MV-4-11 (cell line): ENCODE measurements at regions not wholly inside any gene's neighbourhood (a gene's known extent, or its start where the extent isn't known, plus 50 kb on each side); places are given as distances from the start of the nearest gene placed in this dataset.

Experiments used
- DNase-seq: peaks from one replicate; lab custom pipeline; 2025; lab: John Stamatoyannopoulos, UW

DNA sequence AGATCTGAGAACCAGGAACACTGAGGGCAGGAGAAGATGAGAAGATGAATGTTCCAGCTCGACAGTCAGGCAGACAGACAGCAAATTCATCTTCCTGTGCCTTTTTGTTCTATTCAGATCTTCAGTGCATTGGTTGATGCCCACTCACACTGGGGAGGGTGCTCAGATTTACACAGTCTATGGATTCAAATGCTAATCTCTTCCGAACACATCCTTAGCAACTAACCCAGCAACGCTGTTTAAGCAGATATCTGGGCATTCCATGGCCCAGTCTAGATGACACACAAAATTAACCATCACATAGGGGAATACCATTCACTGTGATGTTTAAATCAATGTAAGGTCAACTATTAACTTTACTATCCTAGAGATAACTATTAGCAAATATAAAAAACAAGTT lies 571.9 kb downstream of the NYAP2 start:
- no peak for DNase-seq

DNA sequence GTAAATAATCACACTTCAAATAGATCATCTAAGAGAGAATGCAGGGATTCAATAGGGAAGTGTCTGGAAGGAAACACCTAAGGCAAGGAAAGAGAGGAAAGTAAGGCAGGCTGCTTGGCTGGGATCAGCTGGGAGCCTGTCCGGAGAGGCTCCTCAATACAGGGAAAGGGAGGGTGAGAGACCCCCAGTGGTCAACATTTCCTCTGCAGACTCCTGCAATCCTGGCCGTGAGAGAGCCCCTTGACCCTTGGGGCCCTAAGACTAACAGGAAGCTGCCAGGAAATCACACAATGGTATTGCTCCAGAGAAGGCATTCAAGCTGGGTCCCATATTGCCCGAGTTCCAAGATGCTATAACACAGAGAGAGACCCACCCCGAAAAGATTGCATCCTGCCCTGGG lies 549.4 kb downstream of the NYAP2 start:
- DNase-seq: peak; percentile 6

DNA sequence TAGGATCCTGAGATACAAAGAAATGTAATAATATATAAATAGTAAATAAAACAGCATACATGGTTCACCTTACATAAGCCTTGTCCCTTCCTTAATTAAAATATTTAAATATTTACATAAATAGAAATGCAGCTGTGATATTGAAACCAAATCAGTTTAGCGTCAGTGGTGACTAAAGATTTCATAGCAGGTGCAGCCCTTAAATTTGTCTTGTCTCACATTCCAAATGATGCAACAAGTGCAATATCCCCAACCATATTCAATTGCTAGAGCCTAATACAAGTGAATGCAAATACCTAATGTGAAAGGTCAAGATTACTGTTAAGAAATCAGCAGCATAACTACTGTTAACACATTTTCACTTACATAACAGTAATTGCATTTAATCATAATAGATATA lies 539.5 kb downstream of the NYAP2 start:
- no peak for DNase-seq

DNA sequence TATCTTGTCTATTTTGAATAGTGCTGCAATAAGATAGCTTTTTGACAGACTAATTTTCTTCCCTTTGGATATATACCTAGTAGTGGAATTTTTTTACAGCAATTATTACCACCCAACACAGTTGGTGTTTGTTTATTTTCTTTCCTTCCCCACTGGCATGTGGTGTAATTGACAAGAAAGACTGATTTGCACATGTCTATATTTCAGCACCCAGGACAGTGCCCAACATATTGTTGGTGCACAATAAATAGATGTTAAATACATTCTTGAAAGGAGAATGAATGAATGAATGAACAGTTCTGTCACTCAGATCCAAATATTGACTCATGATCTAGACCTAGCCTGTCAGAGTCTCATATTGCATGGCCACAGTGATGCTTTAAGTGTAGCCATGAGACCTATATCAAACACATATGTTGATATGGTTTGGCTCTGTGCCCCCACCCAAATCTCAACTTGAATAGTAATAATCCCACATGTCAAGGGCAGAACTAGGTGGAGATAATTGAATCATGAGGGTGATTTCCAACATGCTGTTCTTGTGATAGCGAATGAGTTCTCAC lies 538.2 kb downstream of the NYAP2 start:
- no peak for DNase-seq

DNA sequence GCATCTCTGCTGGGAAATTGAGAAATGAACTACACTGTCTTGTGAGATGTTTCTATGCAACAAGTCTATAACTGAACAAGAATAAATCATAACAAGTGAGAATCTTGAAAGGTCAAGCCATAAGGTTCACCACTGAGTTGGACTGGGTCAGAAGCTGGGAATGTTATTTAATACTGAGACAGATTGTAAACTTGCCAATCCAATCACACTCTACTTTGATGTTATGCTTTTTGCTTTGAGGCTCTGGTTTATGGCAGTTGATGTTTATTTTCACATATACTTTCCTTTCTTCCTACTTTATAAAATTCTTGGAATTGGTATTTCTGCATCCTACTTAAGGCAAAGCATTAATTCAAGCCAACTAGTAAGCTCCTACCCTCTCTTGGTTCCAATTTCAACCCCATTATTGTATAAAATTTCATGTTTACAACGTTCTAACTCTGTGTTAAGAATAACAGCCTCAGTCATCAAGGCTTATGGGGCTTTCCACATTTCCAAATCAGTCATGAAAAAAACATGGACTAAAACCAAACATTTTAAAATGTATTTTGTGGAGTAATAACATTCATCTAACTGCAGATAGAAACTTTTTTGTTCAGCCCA lies 533.4 kb downstream of the NYAP2 start:
- no peak for DNase-seq

DNA sequence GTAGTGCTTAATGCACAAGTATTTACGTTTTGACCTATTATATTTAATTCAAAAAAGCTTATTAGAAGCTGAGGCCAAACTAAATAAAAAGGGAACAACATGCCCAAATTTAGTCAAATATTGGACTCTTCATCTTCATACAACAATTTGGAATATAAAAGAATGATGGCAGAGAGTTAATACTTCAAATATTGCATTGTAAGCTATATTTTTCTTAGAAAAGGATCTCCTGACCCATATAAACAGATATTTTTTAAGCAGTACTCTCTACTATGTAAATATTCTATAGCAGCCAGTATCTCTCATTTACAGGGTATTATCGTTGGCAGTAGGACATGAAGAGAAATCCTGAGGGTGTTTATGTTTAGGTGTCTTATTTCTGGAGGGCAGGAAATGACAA lies 531.2 kb downstream of the NYAP2 start:
- no peak for DNase-seq

DNA sequence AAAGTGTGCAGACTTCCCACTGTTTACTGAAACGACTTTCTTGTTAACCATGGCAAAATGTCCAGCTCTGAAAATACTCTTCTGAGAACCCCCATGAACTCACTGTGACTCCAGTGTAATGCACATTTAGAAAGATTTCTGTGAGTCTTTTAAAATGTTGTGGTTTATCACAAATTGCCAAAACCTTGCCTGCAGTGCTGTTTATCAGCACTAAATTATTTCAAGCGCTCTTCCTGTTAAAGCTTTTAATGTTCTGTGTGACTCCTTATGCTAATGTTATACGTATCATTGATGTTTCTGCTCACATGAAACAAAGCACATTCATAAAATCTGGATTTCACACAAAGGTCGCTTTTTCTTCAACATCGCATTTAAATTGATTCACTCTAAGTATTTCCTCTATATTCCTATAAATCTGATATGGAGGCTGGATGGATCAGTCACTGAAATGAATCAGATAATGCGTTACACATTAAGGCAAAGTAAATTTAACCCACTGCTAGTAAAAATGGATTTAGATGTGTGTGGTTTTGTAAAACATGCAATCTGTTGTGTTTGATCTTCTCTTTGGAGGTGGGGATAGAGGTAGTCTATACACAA lies 521.2 kb downstream of the NYAP2 start:
- no peak for DNase-seq

DNA sequence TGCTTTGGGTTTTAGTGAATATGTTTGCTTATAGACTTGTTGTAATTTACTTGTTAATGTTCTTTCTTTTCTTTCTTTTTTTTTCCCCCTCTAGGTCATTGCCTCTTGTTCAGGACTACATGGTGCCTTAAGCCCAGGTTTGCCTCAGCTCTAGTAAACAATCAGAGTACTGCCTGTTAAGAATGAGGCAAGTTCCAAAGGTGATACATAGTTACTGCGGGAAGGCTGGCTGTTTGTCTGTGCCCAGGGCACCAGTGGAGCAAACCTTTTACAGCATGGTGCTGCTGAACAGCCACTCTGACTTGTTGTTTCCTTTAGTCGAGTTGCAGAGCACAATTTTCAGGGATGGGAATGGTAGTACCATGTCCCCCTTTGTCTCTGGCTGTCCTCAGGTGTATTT lies 517.2 kb downstream of the NYAP2 start:
- DNase-seq: no peak

DNA sequence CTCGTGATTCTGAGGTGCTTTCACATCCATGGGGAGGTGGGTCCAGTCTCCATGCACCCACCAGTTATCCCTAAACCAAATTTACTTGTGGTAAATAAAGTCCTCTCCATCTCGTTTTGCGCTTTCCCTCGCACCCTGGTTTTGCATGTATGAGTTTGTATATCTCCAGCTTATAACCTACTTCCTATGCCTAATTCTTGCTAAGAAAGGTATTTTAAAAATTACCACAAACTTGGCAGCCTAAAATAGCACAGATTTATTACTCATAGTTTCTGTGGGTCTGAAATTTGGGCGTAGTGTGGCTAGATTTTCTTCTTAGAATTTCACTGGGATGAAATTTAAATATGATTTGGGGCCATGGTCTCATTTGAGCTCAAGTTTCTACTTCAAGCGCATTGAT lies 511.5 kb downstream of the NYAP2 start:
- no peak for DNase-seq

DNA sequence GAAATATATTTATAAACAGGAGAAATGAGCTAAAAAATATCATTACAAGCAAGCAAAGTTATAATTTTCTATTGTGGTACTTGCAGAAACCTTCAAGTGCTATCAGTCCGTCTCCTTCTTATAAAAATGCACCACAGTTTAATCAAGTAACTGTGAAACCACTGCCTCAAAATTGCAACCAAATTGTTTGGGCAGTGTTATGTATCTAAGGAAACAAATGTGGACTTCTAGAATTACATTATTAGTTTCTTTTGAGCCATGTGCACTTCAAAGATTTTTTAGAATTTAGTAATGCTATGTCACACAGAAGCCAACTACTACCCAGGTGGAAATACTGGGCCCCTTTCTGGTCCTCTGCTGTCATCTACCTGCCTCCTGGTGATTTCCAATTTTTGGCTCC lies 495.6 kb downstream of the NYAP2 start:
- no peak for DNase-seq

DNA sequence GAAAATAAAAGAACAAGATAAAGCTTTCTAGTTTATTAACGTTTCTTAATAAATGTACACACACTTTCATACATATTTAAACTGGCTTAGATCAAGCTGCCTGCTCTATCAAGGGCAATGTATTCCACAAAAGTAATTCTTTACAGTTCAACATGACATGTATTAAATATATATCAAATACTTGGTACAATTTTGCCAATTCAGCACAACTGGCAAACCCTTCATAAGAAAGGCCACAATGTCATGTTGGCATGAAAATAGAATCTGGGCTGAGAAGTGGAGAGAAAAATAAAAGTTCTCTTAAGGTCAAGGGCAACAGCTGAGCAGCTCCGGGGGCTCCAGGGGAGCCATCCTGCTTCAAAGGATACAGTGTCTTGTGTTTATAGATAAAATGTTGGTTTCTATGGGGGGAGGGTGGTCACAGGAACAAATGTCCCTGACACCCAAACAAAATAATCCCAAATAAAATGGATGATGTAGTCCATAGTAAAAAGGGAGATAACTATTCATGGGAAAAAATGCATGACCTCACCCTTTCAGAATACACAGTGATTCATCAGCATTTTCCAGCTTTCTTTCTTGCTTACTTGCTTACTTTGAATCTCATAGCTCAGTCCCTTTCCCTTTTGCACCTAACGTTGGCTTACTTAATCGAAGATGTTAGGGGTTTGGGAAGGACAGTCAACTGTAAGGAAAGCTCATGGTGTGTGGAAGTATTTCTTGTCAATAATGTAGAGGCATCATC lies 494.9 kb downstream of the NYAP2 start:
- DNase-seq: no peak

DNA sequence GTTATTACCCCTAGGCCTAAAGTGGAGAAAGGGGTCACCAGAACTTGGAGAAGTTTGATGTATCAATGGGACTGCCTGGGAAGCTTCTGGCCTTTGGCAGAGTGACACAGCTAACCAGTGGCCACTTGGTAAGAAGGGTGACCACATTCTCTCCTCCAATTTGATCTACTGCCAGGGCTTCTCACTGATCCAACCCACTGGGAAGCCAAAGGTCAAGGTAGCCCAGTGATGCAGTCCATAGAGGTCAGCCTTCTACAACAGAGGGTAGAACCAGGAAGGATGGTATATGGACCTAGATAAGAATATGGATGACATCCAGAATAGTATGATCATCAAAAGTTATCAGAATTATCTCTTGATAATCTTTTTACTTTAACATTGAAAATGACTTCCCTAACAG lies 493.6 kb downstream of the NYAP2 start:
- DNase-seq: no peak

DNA sequence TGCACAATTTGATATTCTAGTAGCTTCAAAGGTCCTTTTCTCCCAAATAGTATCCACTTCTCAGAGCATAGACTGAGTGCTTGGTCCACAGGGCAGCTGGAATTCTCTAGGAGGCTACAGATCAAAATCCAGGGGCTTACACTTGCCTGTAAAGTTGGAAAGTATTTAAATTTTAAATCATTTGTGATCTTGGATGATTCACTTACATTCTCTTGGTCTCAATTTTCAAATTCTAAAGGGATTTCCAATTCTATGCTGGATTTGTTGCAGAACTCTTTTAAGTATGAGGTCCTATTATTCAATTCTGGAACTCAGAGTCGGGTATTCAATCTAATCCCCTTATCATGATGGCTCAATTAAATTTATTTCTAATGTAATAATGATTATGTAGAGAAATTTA lies 492.3 kb downstream of the NYAP2 start:
- DNase-seq: no peak

DNA sequence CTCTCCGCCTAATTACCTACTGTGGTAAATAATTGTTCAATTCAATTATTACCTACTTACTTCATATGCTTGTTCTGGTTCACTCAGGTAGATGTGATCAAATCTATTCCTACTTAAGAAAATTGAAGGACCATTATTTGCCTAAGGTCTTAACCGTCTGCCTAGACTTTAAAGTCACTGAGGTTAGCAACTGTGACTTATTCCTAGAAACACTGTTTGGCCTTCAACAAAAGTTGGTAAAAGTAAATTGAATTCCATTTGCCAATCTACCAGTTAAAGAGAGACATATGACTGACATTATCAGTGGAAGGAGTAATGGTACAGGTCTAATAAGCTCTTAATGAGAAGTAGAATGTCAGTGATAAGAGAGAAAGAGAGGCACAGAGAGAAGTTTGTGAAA lies 491.5 kb downstream of the NYAP2 start:
- DNase-seq: no peak

DNA sequence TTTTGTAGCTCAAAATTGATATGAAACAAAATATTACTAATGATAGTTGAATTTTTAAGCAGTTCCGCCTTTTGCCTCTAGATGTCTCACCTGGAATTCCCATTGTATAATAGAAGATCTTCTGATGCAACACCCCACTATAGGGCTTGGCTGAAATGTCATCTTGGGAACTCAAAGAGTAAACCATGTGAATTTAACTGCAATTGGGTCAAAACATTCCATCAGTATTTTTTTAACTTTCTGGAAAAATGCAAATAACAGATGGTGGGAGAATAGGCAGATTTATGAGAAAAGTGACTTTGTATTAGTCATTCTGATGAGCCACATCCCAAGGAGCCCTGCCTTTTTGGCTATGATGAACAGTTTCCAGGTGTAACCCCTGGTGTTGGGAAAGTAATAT lies 489.9 kb downstream of the NYAP2 start:
- peak; percentile 19 for DNase-seq

DNA sequence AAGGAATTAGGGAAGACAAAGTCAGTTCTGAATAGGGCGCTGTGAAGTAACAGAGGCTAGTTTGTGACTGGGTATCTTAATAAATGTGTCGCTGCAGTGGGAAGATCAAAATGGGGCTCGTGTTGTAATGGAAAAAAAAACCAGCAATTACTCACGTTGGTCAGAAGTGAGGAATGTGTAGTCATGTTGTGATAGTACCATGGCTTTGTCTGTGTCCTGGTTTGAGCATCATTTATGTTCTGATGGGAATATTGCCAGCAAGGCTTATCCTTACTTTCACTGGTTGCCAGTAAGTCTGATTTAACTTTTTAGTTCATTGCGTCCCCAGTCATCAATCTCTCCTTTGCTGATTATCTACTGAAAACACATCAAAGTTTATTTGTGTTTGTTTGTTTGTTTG lies 467.6 kb downstream of the NYAP2 start:
- no peak for DNase-seq

DNA sequence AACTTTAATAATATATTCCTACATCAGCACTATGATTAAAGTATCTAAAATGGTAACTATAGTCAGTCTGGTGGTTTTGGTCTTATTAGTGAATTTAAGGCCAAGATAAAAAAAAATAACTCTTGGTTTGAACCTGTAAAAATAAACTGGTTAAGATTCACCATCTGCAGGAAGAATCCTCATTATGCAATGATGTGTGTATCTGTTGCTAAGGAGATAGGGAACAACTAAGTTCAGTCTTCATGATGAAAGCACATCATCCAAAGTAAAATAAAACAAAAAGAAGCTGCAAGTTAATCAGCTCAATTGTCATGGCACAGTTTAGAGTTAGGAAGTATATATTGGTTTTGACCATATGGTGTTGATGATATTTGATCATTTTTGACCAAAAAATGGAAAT lies 466.0 kb downstream of the NYAP2 start:
- DNase-seq: no peak

DNA sequence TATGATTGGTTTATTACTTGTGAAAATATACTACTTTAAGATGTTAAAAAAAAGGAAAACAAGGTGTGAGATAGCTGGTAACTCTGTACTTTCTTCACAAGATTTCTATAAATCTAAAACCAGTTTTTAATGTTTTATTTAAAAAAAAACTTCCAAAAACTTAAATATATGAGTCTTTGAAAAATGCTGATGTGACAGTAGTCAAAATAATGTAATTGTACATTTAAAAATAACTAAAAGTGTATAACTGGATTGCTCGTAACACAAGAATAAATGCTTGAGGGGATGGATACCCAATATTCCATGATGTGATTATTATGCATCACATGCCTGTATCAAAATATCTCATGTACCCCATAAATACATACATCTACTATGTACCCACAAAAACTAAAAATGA lies 464.9 kb downstream of the NYAP2 start:
- no peak for DNase-seq

DNA sequence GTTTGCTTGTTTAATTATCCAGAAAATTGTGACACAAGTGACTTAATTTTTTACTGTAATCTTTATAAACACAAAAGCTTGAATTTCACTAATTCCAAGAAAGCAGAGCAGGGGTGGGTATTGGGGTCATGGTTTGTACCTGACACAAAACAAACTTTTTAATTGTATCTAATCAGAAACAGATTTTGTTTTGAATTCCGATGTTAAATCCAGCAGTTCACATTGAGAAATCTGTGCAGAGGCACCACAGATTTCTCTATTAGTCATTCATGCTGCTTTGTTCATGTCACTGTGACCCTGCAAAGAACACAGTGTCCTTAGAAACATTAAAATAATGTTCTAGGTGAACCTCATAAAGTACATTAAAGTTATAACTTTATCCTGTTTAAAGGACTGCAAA lies 443.4 kb downstream of the NYAP2 start:
- no peak for DNase-seq

DNA sequence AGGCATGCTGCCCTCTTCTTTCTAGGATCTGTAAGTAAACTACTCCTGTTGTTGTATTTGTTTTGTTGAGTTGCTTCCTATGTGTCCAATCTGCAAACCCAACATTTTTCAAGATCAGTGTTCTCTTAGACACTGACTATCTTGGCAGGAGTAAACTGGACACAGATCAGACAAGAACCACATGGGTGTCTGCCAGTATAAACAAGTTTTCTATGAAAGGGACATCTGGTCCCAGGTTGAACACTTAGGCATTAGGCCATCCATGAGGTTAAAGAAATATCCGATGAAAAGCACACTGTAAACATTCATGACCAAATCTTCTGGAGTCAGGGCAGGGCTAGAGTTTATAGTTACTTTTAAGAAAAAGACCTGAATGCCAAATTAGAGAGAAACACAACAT lies 441.8 kb downstream of the NYAP2 start:
- DNase-seq: no peak

DNA sequence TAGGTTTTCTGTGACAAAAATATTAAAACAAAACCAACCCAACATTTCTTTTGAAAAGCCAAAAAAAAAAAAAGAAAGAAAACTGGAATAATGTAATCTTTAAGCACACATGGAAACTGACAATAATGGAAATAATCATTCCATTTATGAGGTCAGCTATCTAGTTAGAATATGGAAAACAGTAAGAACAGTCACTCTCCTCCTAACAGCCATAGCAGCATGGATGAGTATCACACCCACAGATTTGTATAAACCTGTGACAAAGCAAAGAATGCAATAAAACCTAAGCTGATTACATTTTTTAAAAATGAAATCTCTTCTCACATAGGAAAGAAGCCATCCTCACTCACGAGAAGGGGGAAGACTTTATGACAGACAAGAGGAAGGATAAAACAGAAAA lies 437.8 kb downstream of the NYAP2 start:
- no peak for DNase-seq

DNA sequence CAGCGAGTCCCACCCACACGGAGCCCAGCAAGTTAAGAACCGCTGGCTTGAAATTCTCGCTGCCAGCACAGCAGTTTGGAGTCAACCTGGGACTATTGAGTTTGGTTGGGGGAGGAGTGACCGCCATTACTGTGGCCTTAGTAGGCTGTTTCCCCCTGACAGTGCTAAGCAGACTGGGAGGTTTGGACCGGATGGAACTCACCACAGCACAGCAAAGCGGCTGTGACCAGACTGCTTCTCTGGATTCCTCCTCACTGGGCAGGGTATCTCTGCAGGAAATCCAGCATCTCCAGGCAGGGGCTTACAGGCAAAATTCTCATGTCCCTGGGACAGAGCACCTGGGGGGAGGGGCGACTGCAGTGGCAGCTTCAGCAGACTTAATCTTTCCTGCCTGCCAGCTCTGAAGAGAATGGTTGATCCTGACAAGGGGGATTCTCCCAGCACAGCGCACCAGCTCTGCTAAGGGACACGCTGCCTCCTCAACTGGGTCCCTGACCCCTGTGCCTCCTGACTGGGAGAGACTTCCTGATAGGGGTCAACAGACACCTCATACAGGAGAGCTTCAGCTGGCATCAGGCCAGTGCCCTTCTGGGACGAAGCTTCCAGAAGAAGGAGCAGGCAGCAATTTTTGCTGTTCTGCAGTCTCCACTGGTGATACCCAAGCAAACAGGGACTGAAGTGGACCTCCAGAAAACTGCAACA lies 425.4 kb downstream of the NYAP2 start:
- DNase-seq: no peak

DNA sequence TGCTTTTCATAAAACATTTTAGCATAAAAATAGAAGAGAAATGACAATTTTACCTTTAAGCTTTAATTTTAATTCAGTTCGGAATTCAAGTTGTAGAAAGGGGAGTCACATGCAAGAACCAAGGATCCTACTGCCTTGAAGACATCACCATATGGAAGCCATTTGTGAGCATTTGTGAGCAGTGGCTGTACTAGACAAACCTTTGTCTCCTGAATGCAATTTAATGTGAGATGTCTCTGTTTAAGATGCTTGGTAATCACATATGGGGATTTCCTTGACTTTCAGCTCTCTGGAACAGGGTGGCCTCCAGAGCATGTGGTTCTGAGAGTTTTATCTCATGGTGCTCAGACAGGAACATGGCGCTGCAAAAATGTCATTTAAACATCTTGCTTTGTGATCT lies 421.8 kb downstream of the NYAP2 start:
- no peak for DNase-seq
